Gastroesophageal sphincter (tissue), 3 donors: ENCODE measurements at regions not wholly inside any gene's neighbourhood (a gene's known extent, or its start where the extent isn't known, plus 50 kb on each side); places are given as distances from the start of the nearest gene placed in this dataset.

Experiments
- CTCF ChIP-seq, 4 experiments: fragments of 200-600 bp in 2 of 4; fragments of 450-650 bp in 2 of 4; sonication (generic) in 1 of 4; IDR thresholded peaks; one replicate each; pipeline ENCODE4 v1.5.1; 2017 to 2019; ENCODE audit warnings: antibody characterized with exemption in 4 of 4, mild to moderate bottlenecking in 2 of 4, moderate library complexity in 2 of 4
- POLR2A ChIP-seq, 2 donors: fragments of 450-650 bp; IDR thresholded peaks; one replicate each; pipeline ENCODE4 v1.6.1; 2017; ENCODE audit warnings: antibody characterized with exemption in 2 of 2, mild to moderate bottlenecking in 2 of 2, moderate library complexity in 1 of 2
- POLR2AphosphoS5 ChIP-seq: sonication (generic); formaldehyde crosslinking; IDR thresholded peaks from one replicate; pipeline ENCODE4 v1.6.1; 2017; ENCODE audit warnings: antibody characterized with exemption

DNA sequence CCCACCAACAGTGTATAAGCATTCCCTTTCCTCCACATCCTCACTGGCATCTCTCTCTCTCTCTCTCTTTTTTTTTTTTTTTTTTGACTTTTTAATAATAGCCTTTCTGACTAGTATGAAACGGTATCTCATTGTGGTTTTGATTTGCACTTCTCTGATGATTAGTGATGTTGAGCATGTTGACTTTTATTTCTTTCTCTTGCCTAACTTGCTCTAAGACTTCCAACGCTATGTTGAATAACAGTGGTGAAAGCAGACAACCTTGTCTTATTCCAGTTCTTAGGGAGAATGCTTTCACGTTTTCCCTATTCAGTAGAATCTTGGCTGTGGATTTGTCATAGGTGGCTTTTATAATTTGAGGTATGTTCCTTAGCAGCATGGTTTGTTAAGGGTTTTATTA, 249.4 kb upstream of the MDFIC2 start:
- TF ChIP-seq CTCF (IDR thresholded peaks at IDR 0.05) (no peak), POLR2A (IDR thresholded peaks at IDR 0.05) (no peak), POLR2AphosphoS5 (no peak)
